ENCODE measurements at regions not wholly inside any gene's neighbourhood (a gene's known extent, or its start where the extent isn't known, plus 50 kb on each side); places are given as distances from the start of the nearest gene placed in this dataset.

- in situ Hi-C loops (cut with HindIII; ENCODE audit: low sequenced_read_pairs), result no loop called here
These were observed 51.5 kb upstream of the ZBED5 start for GRCh38 chr11:10909141-10909883.

GRCh38 chr11:10908215-10908951, 50.5 kb upstream of the ZBED5 start:
- in situ Hi-C loops (cut with HindIII; ENCODE audit: low sequenced_read_pairs), result no loop called here
